ENCODE measurements at regions not wholly inside any gene's neighbourhood (a gene's known extent, or its start where the extent isn't known, plus 50 kb on each side); places are given as distances from the start of the nearest gene placed in this dataset.

DNA sequence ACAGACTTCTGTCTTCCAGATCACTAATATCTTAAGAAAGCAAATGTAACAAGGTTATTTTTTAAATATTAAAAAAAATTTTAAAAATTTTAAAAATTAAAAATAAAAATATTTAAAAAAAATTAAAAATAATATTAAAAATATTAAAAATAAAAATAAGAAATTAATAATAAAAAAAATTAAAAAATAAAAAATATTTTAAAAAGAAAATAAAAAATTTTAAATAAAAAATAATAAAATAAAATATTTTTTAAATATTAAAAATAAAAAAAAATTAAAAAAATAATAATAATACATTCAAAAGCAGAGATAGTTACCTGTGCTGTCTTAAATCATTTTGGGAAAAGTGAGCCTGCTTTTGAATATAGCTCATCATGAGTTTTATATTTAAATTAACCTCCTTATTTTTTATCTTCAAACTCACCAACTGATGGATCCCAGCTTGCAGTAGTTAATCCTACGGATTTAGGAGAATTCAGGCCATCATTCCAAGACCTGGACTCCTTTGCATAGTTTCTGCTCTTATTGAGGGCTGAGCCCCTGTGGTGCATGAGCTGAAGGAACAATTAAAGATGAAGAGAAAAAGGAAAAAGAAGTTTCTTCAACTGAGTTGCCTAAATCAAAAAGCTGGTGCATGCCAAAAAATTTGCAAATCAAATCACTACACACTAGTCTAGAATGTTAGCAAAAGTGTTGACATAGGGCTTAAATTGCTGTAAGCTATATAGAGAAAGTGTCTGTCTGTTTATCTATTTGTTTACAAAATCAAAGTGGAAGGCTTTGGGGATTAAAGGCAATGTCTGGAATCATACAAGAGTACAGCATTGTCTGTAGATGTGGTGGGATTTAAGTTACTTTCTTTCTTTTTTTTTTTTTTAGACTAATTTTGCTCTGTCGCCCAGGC lies 50.5 kb upstream of the ZNF438 start:
- no peak for DNase-seq

DNA sequence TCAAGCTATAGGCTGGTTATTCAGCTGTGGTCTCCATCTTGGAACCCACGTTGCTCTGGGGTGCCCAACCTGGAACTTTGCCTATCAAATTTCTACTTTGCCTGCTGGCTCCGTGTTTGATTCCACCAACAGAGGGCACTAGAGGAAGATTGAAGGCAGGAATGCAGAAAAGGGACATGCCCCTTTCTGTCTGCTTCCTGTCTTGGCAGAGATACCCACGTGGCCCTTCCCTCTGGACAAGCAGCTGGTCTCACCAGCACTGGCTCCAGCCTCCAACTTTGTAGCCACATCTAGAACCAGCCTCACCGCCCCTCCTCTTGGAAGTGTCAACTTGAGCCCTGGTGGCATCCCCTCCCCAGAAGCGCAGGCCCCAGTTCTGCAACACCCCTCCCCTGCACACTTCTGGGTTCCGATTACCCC lies 52.1 kb upstream of the ZNF438 start:
- DNase-seq = peak in 4 of 5 experiments; percentile 12 to 79 (median 28)

GRCh38 chr10:31087011-31087410 lies 55.3 kb upstream of the ZNF438 start:
- DNase-seq = no peak

DNA sequence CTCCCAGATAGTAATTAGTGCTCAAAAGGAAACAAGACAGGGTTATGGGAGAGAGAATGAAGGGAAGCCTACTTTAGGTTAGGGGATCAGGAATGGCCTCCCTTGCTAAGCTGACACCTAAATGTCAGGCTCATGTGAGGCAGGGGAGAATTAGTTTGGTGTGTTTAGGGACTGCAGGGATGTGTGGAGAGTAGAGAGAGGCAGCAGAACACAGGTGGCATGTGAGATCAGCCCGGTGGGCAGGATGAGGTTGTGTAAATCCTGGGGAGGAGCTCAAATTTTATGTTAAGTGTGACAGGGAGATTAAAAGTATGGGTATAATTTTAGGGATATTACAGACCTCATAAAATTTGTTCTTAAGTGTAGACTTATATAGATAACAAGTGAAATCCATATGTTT lies 56.2 kb upstream of the ZNF438 start:
- peak in 1 of 5 experiments; percentile 15 for DNase-seq

DNA sequence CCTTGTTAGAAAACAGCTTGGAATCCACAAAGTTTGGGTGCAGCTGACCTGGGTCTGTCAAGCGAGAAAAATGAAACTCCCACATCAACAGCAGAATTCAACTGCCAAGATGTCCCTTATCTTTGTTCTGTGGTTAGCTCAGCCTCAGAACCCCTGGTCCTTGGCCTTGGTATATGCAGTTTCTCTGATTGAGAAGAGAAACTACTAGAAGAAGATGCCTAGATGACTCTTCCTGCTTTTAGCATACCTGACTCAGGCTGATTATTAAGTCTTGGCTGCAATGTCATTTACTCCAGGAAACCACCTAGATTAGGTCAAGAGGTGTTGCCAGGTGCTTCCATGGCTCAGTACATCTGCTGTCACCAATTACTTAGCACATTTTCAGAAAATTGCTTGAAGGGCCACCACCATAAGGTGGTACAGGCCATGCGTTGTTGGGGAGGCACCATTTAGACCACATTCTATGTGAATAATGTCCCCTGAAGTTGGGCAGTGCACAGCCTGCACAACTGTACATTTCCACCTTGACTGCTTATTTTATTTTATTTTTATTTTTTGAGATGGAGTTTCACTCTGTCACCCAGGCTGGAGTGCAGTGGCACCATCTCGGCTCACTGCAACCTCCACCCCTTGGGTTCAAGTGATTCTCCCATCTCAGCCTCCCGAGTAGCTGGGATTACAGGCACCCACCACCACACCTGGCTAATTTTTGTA lies 59.4 kb upstream of the ZNF438 start:
- peak in 1 of 5 experiments; percentile 94 for DNase-seq

- no peak for DNase-seq
These were observed 64.3 kb upstream of the ZNF438 start for GRCh38 chr10:31095677-31096560.

DNA sequence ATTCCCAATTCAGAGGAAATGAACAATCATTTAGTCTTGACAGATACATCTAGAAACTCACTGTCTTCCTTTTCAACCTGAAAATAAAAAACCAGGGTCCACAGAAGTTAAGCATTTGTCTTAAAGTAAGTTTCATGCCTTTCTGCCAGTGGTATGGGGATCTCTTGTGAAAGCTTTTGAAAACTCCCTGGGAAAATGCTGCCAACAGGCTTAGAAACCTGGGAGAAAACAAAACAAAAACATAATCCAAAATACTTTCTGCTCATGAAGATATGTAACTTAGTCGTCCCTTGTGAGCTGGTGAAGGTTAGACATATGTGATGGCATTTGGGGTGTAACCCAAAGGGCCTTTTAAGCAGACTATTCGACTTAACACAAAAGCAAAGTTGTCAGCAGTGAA lies 66.4 kb upstream of the ZNF438 start:
- no peak for DNase-seq

- no peak for DNase-seq
These were observed 67.4 kb upstream of the ZNF438 start for GRCh38 chr10:31099094-31099493.

DNA sequence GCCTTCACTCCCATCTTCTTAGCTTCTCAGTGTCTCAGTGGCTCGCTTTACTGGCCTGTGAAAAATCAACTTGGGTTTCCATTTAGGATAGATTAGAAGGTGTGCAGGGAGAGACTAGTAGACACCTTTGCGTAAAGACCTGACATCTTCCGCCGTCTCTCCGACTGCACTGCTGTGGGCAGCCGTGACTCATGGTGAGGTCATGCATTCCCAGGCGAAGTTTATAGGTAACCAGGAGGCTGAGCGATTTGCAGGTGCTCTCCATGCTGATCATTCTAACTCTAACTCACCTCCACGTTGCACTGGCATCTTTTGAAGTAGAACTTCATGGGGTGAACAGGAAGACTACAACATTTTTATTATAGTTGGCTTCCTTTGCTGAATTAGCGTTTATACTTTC lies 68.0 kb upstream of the ZNF438 start:
- DNase-seq = no peak

DNA sequence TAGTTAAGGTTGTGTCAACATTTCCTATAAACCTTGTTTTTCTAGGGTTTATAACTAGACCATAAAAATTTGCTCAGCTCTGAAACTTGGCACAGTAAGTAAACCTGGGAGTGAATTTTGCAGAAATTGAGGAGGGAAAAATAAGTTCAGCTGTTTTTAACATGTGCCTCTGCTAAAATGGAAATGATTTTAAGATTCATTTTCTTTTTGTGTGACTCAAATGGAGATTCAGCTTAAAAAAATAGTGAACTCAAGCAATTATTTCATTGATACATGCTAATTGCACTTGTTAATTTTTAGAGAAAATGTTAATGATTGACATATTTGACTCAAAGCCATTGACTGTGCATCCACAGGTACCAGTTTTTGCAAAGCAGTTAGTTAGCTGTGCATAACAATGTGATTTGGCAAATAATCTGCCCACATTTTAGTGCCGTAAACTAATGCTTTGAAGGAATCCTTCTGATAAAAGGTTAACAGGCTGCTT lies 68.5 kb upstream of the ZNF438 start:
- no peak for DNase-seq

DNA sequence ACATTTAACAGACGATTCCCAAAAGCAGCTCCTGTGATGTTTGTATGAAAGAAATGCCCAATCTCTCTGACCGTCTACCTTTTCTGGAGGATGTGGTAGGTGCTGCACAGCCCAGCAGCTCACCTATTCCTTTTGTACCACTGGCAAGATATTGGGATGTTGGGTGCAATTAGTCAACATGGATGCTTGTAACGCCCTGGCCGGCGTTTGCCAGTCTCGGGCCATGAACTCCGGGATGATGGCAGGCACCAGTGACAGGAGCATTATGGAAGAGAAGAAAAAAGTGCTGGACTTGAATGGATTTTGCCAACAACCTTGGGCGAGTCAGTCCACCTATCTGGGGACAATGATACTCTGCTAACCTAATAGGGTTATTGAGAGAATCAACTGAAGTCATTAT lies 69.0 kb upstream of the ZNF438 start:
- DNase-seq = no peak

GRCh38 chr10:31101123-31101522 lies 69.5 kb upstream of the ZNF438 start:
- peak in 2 of 5 experiments; percentile 46 to 89 for DNase-seq

- DNase-seq = no peak
These were observed 70.8 kb upstream of the ZNF438 start for GRCh38 chr10:31102421-31102820.

DNA sequence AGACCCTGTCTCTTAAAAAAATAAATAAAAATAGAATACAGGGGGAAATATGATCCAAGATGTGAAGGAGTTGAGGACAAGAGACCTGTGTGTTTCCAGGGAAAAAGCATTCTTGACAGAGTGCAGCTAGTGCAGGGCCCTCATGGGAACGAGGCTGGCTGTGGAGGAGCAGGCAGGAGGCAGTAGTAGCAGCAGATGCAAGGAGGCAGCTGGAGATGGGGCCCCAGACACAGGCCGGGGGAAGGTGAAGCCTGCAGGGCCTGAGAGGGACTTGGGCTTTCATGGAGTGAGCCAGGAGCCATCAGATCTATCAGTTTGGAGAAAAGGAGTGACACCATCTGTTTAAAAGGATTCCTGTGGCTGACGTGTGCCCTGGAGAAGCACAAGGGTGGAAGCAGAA lies 71.4 kb upstream of the ZNF438 start:
- no peak for DNase-seq

DNA sequence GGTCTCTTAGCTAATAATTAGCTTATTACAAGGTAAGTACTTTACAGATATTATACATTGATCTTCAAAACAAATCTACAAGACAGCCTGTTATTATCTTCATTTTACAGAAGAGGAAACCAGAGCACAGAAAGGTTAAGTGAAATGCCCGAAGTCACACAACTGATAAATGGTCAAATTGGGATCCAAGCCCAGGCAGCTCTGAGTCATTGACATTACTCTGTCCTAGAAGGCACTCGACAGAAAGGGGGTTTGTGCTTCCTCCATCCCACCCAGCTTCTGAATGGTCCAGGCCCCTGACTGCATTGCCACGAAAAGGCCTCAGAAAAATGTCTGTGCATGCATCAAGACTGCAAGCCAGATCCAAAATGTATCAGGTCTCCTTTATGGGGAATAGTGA lies 81.3 kb upstream of the ZNF438 start:
- no peak for DNase-seq

DNA sequence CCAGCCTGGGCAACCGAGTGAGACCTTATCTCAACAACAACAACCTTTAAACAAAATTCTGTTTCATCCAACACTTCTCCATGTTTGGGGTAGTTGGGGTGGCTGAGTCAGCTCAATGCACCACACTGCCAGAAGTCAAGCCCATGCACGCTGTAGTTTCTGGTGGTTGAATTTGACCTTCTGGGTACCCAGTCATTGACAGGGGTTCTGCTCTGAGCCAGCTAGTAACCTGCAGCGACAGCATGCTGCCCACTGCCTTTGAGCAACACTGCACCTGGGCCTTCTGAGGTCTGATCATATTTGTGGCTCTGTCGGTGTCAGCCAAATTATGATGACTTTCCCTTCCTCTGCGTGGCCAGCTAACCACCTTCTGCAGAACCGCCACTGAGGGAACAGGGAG lies 84.6 kb upstream of the ZNF438 start:
- no peak for DNase-seq

GRCh38 chr10:31118556-31118955 lies 86.9 kb upstream of the ZNF438 start:
- DNase-seq = no peak

DNA sequence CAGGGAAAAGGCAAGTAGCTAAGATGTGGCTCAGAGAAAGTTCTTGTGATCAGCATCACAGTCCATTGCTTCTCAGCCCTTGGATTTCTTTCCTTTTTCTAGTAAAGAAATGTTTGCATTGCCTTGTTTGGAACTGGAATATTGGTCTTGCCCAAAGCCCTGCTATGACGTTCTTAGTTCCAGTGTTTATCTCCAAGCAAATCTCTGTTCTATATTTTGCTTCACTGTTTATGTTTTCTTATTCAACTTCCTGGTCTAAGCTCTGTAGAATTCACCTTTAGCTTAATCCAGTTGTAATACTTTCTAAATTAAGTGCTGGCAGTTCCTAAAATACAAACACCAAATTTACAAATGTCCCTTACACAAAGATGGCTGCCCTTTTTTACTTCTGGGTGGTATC lies 88.7 kb upstream of the ZNF438 start:
- DNase-seq = no peak

DNA sequence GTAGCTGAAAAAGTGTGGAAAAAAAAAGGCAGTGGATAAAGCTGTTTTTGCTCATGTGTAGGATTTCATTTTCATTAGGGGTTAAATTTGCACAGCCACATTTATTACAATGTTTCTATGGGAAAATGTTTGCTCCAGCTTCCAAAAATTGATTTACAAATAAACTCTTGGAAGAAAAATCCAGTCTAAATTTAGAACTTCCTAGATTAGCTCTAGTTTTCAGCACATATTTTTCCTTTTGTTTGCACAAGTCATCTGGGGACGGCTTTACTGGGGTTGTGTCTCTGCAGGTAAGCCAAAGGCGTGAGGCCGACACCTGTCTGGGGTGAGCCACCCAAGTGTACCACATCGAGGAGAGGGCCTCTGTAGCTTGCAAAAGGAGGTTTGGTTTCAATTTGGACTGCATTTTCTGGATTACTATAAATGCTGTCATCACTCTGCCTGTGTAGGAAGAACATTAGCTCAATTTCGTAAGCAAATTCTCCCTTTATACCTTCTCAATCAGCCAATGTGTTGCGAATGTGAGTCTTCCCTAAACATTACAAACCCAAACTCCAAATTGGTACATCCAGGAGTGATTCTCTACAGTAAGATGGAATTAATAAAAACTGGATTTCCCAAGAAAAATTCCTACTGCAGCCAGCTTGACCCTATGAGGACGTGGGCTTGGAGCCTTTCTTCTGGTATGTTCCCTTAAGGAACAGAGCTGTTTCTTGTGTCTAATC lies 89.5 kb upstream of the ZNF438 start:
- DNase-seq = no peak

GRCh38 chr10:31121757-31122577 lies 90.3 kb upstream of the ZNF438 start:
- DNase-seq = no peak

- no peak for DNase-seq
These were observed 92.3 kb upstream of the ZNF438 start for GRCh38 chr10:31123946-31124345.
